H1 (cell line): ENCODE measurements at regions not wholly inside any gene's neighbourhood (a gene's known extent, or its start where the extent isn't known, plus 50 kb on each side); places are given as distances from the start of the nearest gene placed in this dataset.

Source experiments
- CTCF ChIA-PET: fragments of 300-600 bp; sonication (Branson Sonifier 250); formaldehyde crosslinking; loops from one replicate; lab custom pipeline; 2021; ENCODE audit not compliant: partially characterized antibody; lab: Charles Lee
- POLR2A ChIA-PET: fragments of 300-600 bp; sonication (Branson Sonifier 250); formaldehyde crosslinking; loops from one replicate; lab custom pipeline; 2021; ENCODE audit warnings: inconsistent platforms; ENCODE audit not compliant: partially characterized antibody; lab: Charles Lee
- DNase-seq, 2 experiments: peaks; one replicate each; pipeline versions ENCODE4 v3.0.0 to v3.0.0-alpha.2; 2010 to 2022; ENCODE audit warnings: low spot score in 2 of 2, low read depth in 1 of 2, mixed read lengths in 1 of 2
- FAIRE-seq: peaks from 2 replicates; lab custom pipeline; 2011; peaks lifted over from hg19 to GRCh38; lab: Jason Lieb, UNC
- H2AFZ ChIP-seq: 2 replicates; pipeline ENCODE4 v1.8.1; 2012; ENCODE audit warnings: low read length, inconsistent platforms
- H2AK5ac ChIP-seq: 2 replicates; pipeline ENCODE4 v1.6.1; 2013; ENCODE audit warnings: low read depth, low read length
- H2BK120ac ChIP-seq: replicated peaks from 2 replicates; pipeline ENCODE3; 2013; ENCODE audit warnings: low read depth, low read length, inconsistent platforms
- H2BK12ac ChIP-seq: 2 replicates; pipeline ENCODE4 v1.6.1; 2013; ENCODE audit warnings: low read depth, low read length
- H2BK15ac ChIP-seq: 2 replicates; pipeline ENCODE4 v1.6.1; 2013; ENCODE audit warnings: low read length
- H2BK20ac ChIP-seq: 2 replicates; pipeline ENCODE4 v1.6.1; 2013; ENCODE audit warnings: low read length
- H2BK5ac ChIP-seq: 2 replicates; pipeline ENCODE4 v1.6.1; 2013; ENCODE audit warnings: low read depth, low read length
- H3K14ac ChIP-seq: 2 replicates; pipeline ENCODE4 v1.6.1; 2013; ENCODE audit warnings: inconsistent platforms; ENCODE audit not compliant: insufficient read length
- H3K18ac ChIP-seq: 2 replicates; pipeline ENCODE4 v1.6.1; 2013; ENCODE audit warnings: low read length; ENCODE audit errors: extremely low read depth
- H3K23ac ChIP-seq: 2 replicates; pipeline ENCODE4 v1.6.1; 2013; ENCODE audit warnings: inconsistent platforms; ENCODE audit not compliant: insufficient read length
- H3K23me2 ChIP-seq: 2 replicates; pipeline ENCODE4 v1.6.1; 2013; ENCODE audit warnings: low read depth, low read length
- H3K27ac ChIP-seq: 2 replicates; pipeline ENCODE4 v1.6.1; 2011; ENCODE audit warnings: low read depth, low read length, inconsistent platforms
- H3K27me3 ChIP-seq, 4 experiments: replicated peaks in 1 of 4; 1 replicate in 1 of 4; 2 replicates in 3 of 4; pipeline versions ENCODE4 v1.6.1 to v1.8.1; 2011 to 2013; ENCODE audit warnings: low read length in 3 of 4, mild to moderate bottlenecking in 3 of 4, inconsistent platforms in 2 of 4, mixed read lengths in 2 of 4, moderate library complexity in 1 of 4; ENCODE audit not compliant: control insufficient read depth in 3 of 4, insufficient read depth in 3 of 4; ENCODE audit errors: extremely low read depth in 1 of 4
- H3K36me3 ChIP-seq, 4 experiments: 2 replicates each; pipeline versions ENCODE4 v1.6.1 to v1.8.1; 2011 to 2013; ENCODE audit warnings: mild to moderate bottlenecking in 4 of 4, low read length in 3 of 4, moderate library complexity in 2 of 4, control low read depth in 1 of 4, inconsistent platforms in 1 of 4; ENCODE audit not compliant: insufficient read depth in 4 of 4, control insufficient read depth in 2 of 4
- H3K4ac ChIP-seq: replicated peaks from 2 replicates; pipeline ENCODE3; 2013; ENCODE audit warnings: low read length, low read depth, mixed read lengths, inconsistent platforms; ENCODE audit not compliant: insufficient read length
- H3K4me1 ChIP-seq, 4 experiments: replicated peaks in 1 of 4; 1 replicate in 1 of 4; 2 replicates in 3 of 4; pipeline versions ENCODE4 v1.6.1 to v1.8.1; 2011 to 2013; ENCODE audit warnings: low read length in 3 of 4, inconsistent platforms in 2 of 4, mixed read lengths in 1 of 4; ENCODE audit not compliant: insufficient read depth in 4 of 4, control insufficient read depth in 3 of 4
- H3K4me2 ChIP-seq, 2 experiments: 2 replicates each; pipeline versions ENCODE4 v1.6.1 to v1.8.1; 2011 to 2013; ENCODE audit warnings: low read depth in 2 of 2, low read length in 2 of 2, control low read depth in 1 of 2, inconsistent platforms in 1 of 2, mild to moderate bottlenecking in 1 of 2; ENCODE audit not compliant: insufficient read depth in 1 of 2
- H3K4me3 ChIP-seq, 4 experiments: fragments of 200-600, 300-600 bp in 1 of 4; sonication (generic), shearing (Covaris generic), sonication (Bioruptor Twin) in 1 of 4; 2 replicates each; pipeline versions ENCODE4 v1.5.1 to v1.8.1; 2011 to 2016; ENCODE audit warnings: low read length in 4 of 4, low read depth in 3 of 4, control low read depth in 2 of 4, inconsistent platforms in 2 of 4, mild to moderate bottlenecking in 2 of 4, mixed read lengths in 1 of 4, moderate library complexity in 1 of 4; ENCODE audit not compliant: insufficient read depth in 2 of 4; ENCODE audit errors: extremely low read depth in 1 of 4
- H3K56ac ChIP-seq: replicated peaks from 2 replicates; pipeline ENCODE3; 2013; ENCODE audit warnings: low read depth, mild to moderate bottlenecking, mixed read lengths, low read length, inconsistent platforms; ENCODE audit not compliant: insufficient read length
- H3K79me1 ChIP-seq: 2 replicates; pipeline ENCODE4 v1.6.1; 2013; ENCODE audit warnings: low read depth, low read length, control low read depth
- H3K79me2 ChIP-seq, 2 experiments: 2 replicates each; pipeline versions ENCODE4 v1.6.1 to v1.8.1; 2012 to 2013; ENCODE audit warnings: low read length in 2 of 2, mild to moderate bottlenecking in 2 of 2, inconsistent platforms in 1 of 2; ENCODE audit not compliant: insufficient read depth in 2 of 2, control insufficient read depth in 1 of 2
- H3K9ac ChIP-seq, 4 experiments: replicated peaks in 1 of 4; 1 replicate in 1 of 4; 2 replicates in 3 of 4; pipeline versions ENCODE4 v1.6.1 to v1.8.1; 2011 to 2013; ENCODE audit warnings: low read depth in 3 of 4, low read length in 3 of 4, control low read depth in 2 of 4, mild to moderate bottlenecking in 2 of 4, moderate library complexity in 2 of 4, inconsistent platforms in 1 of 4; ENCODE audit errors: extremely low read depth in 1 of 4
- H3K9me3 ChIP-seq, 2 experiments: 2 replicates each; pipeline versions ENCODE4 v1.6.1 to v1.8.1; 2012 to 2013; ENCODE audit warnings: mild to moderate bottlenecking in 2 of 2, moderate library complexity in 2 of 2, control low read depth in 1 of 2, inconsistent platforms in 1 of 2, low read depth in 1 of 2, low read length in 1 of 2, mixed read lengths in 1 of 2; ENCODE audit not compliant: insufficient read depth in 2 of 2
- H4K20me1 ChIP-seq, 2 experiments: replicated peaks in 1 of 2; 2 replicates each; pipeline versions ENCODE3 to v1.8.1; 2011 to 2013; ENCODE audit warnings: inconsistent platforms in 2 of 2, low read length in 2 of 2, mild to moderate bottlenecking in 1 of 2; ENCODE audit not compliant: insufficient read depth in 2 of 2, control insufficient read depth in 1 of 2
- H4K5ac ChIP-seq: 2 replicates; pipeline ENCODE4 v1.6.1; 2013; ENCODE audit warnings: low read length, low read depth, mixed read lengths, inconsistent platforms; ENCODE audit not compliant: insufficient read length
- H4K8ac ChIP-seq: 2 replicates; pipeline ENCODE4 v1.8.0; 2013; ENCODE audit warnings: mild to moderate bottlenecking, moderate library complexity, low read length, inconsistent platforms; ENCODE audit not compliant: insufficient read depth; ENCODE audit errors: extremely low read depth
- H4K91ac ChIP-seq: replicated peaks from 2 replicates; pipeline ENCODE3; 2013; ENCODE audit warnings: low read length, mixed read lengths, inconsistent platforms; ENCODE audit not compliant: insufficient read length
- ATF3 ChIP-seq: IDR thresholded peaks from 2 replicates; pipeline ENCODE4 v1.6.1; 2011; ENCODE audit warnings: low read depth, mild to moderate bottlenecking, low read length; ENCODE audit not compliant: insufficient read depth
- CBX5 ChIP-seq: fragments of 300-800, 300-1000 bp; sonication (generic); IDR thresholded peaks from 2 replicates; pipeline ENCODE4 v1.7.1; 2016; ENCODE audit warnings: antibody characterized with exemption, low read length, low read depth
- CBX8 ChIP-seq: fragments of 300-800, 300-1000 bp; sonication (generic); IDR thresholded peaks from 2 replicates; pipeline ENCODE4 v1.7.1; 2016; ENCODE audit warnings: low read depth, low read length, borderline replicate concordance
- CHD1 ChIP-seq: IDR thresholded peaks from 2 replicates; pipeline ENCODE4 v1.6.1; 2012; ENCODE audit warnings: low read depth, low read length, improper control_type of control experiment
- KDM1A ChIP-seq: fragments of 200-600, 300-600 bp; sonication (generic); IDR thresholded peaks from 2 replicates; pipeline ENCODE4 v1.7.1; 2016; ENCODE audit warnings: mild to moderate bottlenecking, low read length, borderline replicate concordance
- KDM4A ChIP-seq: IDR thresholded peaks from one replicate; pipeline ENCODE4 v1.7.1; 2012; ENCODE audit warnings: low read depth, mild to moderate bottlenecking, moderate library complexity, low read length, inconsistent platforms; ENCODE audit not compliant: severe bottlenecking
- RAD21 ChIP-seq, 2 experiments: IDR thresholded peaks in 1 of 2; conservative IDR thresholded peaks in 1 of 2; 2 replicates each; pipeline ENCODE4 v1.6.1; 2011; ENCODE audit warnings: low read depth in 2 of 2, low read length in 2 of 2, improper control_type of control experiment in 1 of 2, inconsistent platforms in 1 of 2, mild to moderate bottlenecking in 1 of 2, moderate library complexity in 1 of 2
- RFX5 ChIP-seq: IDR thresholded peaks from 2 replicates; pipeline ENCODE4 v1.6.1; 2011; ENCODE audit warnings: low read depth, low read length, improper control_type of control experiment, borderline replicate concordance
- SIRT6 ChIP-seq: IDR thresholded peaks from one replicate; pipeline ENCODE4 v1.7.1; 2012; ENCODE audit warnings: low read length, inconsistent platforms
- TEAD4 ChIP-seq: IDR thresholded peaks from 2 replicates; pipeline ENCODE4 v1.6.1; 2012; ENCODE audit warnings: low read depth, low read length, inconsistent platforms, mixed read lengths
- WGBS, 2 experiments: shearing (Covaris generic) in 1 of 2; methylation state at CpG; one replicate each; pipeline versions ENCODE4 v1.1.6 to v1.1.7; 2013 to 2015; ENCODE audit warnings: low lambda C conversion rate in 2 of 2, mixed read lengths in 2 of 2, inconsistent platforms in 1 of 2, low coverage in 1 of 2, missing lambda C conversion rate in 1 of 2; ENCODE audit not compliant: insufficient replicate concordance in 2 of 2, insufficient coverage in 1 of 2, insufficient read length in 1 of 2; ENCODE audit errors: extremely low coverage in 1 of 2, missing lambda C conversion rate in 1 of 2; 5-methylcytosine and 5-hydroxymethylcytosine counted together

- no peak overlapping the region for H3K9ac ChIP-seq
- ChIA-PET POLR2A (no interaction called here), CTCF (interaction anchor here (0.7 to 2.2 kb wide), 4 partner anchors 11 to 317 kb away, joined by 3 to 13 read pairs (median 4); no protein-coding TSS in a partner anchor)
- H3K9me3 ChIP-seq, result no peaks in the 10 kb centered on the region
- no peak overlapping the region for H2BK15ac ChIP-seq
- DNase-seq (no peak), FAIRE-seq (no peak)
- H2AK5ac ChIP-seq, result no peak overlapping the region
- H3K4ac ChIP-seq, result no peak overlapping the region
- no peaks in the 10 kb centered on the region for H3K4me1 ChIP-seq
- no peak overlapping the region for H4K8ac ChIP-seq
- no peak overlapping the region for H3K56ac ChIP-seq
- no peak overlapping the region for H4K91ac ChIP-seq
- 83% methylated on average over 3 of the region's 3 CpGs; no CpG with 5 or more reads in 1 of the 2 experiments for WGBS, 2 experiments
- no peaks in the 10 kb centered on the region for H3K36me3 ChIP-seq
- no peak overlapping the region for H3K23ac ChIP-seq
- H3K4me3 ChIP-seq, result no peak overlapping the region
- no peak overlapping the region for H2BK20ac ChIP-seq
- no peaks in the 10 kb centered on the region for H3K27me3 ChIP-seq
- H4K20me1 ChIP-seq, result no peaks in the 10 kb centered on the region
- H3K79me1 ChIP-seq, result no peaks in the 10 kb centered on the region
- no peak overlapping the region for H2AFZ ChIP-seq
- H3K79me2 ChIP-seq, result no peaks in the 10 kb centered on the region
- no peak overlapping the region for H3K4me2 ChIP-seq
- H2BK120ac ChIP-seq, result no peak overlapping the region
- no peak overlapping the region for H3K18ac ChIP-seq
- H4K5ac ChIP-seq, result no peak overlapping the region
- H3K14ac ChIP-seq, result no peak overlapping the region
- no peak overlapping the region for H2BK12ac ChIP-seq
- no peaks in the 10 kb centered on the region for H3K23me2 ChIP-seq
- H3K27ac ChIP-seq, result no peak overlapping the region
- no peak overlapping the region for H2BK5ac ChIP-seq
- TF ChIP-seq CHD1 (no peak), CBX5 (no peak), RFX5 (no peak), KDM1A (no peak), CBX8 (no peak), ATF3 (no peak), SIRT6 (no peak), TEAD4 (no peak), KDM4A (no peak), RAD21 (IDR thresholded peaks at IDR 0.05 in 1 of 2, conservative IDR thresholded peaks at IDR 0.05 in 1 of 2; ENCODE audit: low read depth in 2 of 2, low read length in 2 of 2) (no peak)
These were observed 392.6 kb downstream of the FUT8 start for GRCh38 chr14:65805113-65805473.
